Fibroblast of mammary gland (primary cell): ENCODE measurements at regions not wholly inside any gene's neighbourhood (a gene's known extent, or its start where the extent isn't known, plus 50 kb on each side); places are given as distances from the start of the nearest gene placed in this dataset.
"Not testable (repeated sequence)": the region's sequence is repeated elsewhere in the genome, so short reads cannot be mapped to it uniquely, and the experiment has no call there.

ENCODE experiments used
- DNase-seq: peaks from one replicate; pipeline ENCODE4 v3.0.0-alpha.2; 2010; ENCODE audit warnings: low read depth
- H3K4me3 ChIP-seq: 2 replicates; pipeline ENCODE4 v1.5.1; 2011; ENCODE audit warnings: low read depth, mild to moderate bottlenecking, low read length, moderate library complexity; ENCODE audit not compliant: control insufficient read depth
- CTCF ChIP-seq: conservative IDR thresholded peaks from 2 replicates; pipeline ENCODE4 v1.5.1; 2011; ENCODE audit warnings: low read depth, low read length, inconsistent platforms; ENCODE audit not compliant: control insufficient read depth, insufficient read depth

- no peak for TF ChIP-seq CTCF
- no peak for DNase-seq
These were observed 1995.6 kb upstream of the CDH6 start for GRCh38 chr5:29197631-29198454.

DNA sequence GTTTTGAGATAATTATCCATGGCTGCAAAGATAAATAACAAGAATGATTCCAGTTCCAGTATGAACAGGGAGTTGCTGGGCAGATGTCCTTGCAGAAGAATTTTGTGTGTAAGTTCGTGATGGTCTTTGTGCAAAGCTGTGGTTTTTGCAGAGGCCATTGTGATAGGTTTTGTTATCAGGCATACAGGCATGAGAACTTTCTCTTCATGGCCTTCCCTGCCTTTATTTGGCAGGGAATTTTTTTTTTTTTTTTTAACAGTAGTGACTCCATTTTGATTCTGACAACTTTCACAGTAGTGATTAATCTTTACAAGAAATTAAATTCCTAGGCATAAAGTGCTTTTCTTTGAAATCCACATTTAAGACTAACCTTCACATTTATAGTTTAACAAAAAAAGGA is 1999.5 kb upstream of the CDH6 start:
- TF ChIP-seq CTCF: no peak
- H3K4me3 ChIP-seq: no peak overlapping the region
- no peak for DNase-seq

More at GRCh38 chr5:29197631-29198454, 1995.6 kb upstream of the CDH6 start:
- no peak overlapping the region for H3K4me3 ChIP-seq

GRCh38 chr5:29191269-29192048 is 2002.0 kb upstream of the CDH6 start:
- not testable (repeated sequence) for DNase-seq

GRCh38 chr5:29190398-29190797 is 2003.1 kb upstream of the CDH6 start:
- H3K4me3 ChIP-seq, DNase-seq: not testable (repeated sequence)

More at GRCh38 chr5:29191269-29192048, 2002.0 kb upstream of the CDH6 start:
- H3K4me3 ChIP-seq: not testable (repeated sequence)

DNA sequence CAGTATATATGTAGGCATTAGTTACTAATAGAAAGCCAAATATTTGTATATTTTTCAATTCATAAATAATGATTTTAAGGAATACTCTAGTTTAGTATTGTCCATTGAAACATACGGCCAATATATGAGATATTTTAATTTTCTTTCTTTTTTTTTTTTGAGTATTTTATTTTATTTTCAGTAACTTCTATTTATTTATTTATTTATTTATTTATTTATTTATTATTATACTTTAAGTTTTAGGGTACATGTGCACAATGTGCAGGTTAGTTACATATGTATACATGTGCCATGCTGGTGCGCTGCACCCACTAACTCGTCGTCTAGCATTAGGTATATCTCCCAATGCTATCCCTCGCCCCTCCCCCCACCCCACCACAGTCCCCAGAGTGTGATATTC is 2007.1 kb upstream of the CDH6 start:
- not testable (repeated sequence) for H3K4me3 ChIP-seq, DNase-seq

GRCh38 chr5:29185558-29185957 is 2007.9 kb upstream of the CDH6 start:
- H3K4me3 ChIP-seq: no peak overlapping the region
- TF ChIP-seq CTCF: no peak
- DNase-seq: no peak

DNA sequence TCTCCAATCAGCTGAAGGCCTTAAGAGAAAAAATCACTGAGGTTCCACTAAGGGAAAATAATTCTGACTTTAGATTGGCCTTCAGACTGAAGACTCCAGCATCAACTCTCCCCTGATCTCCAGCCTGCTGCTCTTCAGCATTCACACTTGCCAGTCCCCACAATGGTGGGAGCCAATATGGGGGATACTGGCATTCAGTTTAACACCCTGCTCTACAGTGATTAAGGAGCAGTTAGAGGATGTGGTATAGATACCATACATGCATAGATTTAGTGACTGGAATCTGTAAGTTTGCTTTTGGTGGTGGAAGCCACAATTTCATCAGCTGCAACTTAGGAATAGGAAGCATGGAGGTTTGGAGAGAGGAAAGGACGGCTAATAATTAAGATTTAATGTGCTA is 2017.7 kb upstream of the CDH6 start:
- DNase-seq: no peak
- TF ChIP-seq CTCF: no peak
- no peak overlapping the region for H3K4me3 ChIP-seq

DNA sequence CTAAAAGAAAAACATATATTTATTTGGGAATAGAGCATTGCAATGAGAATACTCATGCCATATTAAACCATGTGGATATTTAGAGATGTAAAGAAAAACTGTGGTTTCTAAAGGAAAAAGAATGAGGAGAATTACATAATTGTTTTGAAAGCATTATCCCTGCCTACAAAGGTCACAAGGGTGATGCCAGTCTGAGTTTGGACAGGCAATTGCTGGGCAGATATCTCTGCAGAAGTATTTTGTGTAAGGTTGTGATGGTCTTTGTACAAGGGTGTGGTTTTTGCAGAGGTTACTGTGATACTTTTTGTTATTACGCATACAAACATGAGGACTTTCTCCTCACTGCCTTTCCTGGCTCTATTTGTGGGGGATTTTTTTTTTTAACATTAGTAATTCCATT is 2022.9 kb upstream of the CDH6 start:
- DNase-seq: no peak
- H3K4me3 ChIP-seq: no peak overlapping the region
- TF ChIP-seq CTCF: no peak
